GM21619 (cell line): ENCODE measurements at regions not wholly inside any gene's neighbourhood (a gene's known extent, or its start where the extent isn't known, plus 50 kb on each side); places are given as distances from the start of the nearest gene placed in this dataset.
"Not testable (repeated sequence)": the region's sequence is repeated elsewhere in the genome, so short reads cannot be mapped to it uniquely, and the experiment has no call there.

Source experiments
- ATAC-seq: cut with Tn5 transposase; IDR thresholded peaks from one replicate; pipeline ENCODE4 v1.9.1; 2021; ENCODE audit not compliant: unreplicated experiment

DNA sequence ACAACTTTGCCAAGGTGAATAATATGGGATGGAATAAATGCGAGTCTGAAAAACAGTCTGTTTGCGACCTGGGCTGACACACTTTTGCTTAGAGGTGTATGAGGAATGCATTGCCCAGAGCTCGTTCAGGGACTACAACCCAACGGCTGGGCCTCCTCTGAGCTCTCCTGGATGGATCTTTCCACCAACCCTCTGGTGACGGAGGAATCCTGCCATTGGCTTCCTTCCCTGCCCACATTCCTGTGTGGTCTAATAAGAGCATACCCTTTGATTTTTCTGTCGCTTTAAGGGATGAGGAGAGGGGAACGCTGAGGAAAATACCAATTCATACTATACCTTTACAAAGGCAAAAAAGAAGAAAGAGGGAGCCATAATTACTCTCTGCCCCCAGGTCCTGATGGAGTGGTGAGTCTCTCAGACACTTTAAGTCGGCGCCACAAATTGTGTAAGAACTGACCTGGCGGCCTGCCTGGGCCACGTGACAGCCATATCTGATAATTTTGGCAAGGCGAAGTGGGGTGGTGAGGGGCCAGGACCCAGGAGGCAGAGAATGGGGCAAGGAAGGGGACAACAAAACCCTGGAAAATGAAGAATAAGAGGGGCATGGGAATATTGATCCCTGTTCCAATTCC lies 265.2 kb upstream of the MSX2 start:
- no peak for ATAC-seq

DNA sequence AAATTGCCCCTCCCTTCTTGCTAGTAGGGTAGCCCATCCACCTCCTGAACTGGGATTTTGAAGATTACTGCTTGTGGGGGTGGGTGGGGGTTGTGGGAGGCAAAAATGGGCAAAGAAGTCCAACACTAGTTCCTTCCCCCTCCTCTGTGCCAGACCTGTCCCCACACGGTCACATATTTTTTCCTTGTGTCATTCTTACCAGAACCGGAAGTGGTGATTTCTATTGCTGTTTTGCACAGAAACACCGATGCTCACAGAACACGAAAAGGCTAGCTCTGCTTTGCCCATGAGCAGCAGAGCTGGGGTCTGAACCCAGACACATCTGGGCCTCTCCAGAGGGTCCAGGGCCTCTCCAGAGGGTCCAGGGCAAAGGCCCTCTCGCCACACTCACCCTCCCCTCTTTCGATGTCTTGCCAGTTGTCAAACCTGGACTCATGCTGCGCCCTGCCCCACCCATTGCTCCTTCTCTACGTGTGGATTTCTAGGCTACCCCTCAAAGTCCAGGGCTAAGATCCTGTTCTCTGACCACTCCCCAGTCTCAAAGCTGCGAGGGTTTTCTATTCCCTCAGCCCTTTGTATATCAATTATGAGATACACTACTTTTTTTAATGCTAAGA lies 264.4 kb upstream of the MSX2 start:
- ATAC-seq = no peak

- no peak for ATAC-seq
Observed at GRCh38 chr5:174462129-174462528, 262.3 kb upstream of the MSX2 start.

DNA sequence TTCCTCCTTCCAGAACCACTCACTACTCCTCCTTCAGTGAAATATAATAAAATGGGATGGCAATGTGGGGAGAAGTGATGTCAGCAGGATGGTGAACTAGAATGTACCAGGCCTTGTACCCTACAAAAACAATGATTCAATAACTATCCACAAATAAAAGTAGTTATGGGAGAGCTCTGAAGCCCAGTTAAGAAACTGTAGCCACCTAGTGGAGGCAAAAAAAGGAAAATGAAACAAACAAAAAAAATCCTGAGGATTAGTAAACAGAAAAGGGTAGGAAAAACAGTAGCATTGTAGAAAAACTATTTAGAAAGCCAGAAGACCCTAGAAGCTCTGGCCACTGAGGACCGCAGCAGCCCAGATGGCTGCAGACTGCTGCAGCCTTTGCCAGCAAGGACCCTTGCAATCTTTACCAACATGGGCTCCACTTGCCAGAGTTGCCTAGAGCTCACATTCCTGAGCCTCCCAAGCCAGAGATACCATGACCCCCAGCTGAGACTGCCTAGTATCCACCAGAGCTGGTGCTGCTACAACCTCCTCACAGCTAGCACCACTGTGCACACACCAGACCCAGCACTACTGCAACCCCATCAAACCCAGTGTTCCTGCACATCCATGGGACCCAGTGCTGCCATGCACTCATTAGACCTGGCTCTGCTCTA lies 259.7 kb upstream of the MSX2 start:
- ATAC-seq = no peak

GRCh38 chr5:174471528-174471927 lies 252.9 kb upstream of the MSX2 start:
- ATAC-seq = not testable (repeated sequence)

DNA sequence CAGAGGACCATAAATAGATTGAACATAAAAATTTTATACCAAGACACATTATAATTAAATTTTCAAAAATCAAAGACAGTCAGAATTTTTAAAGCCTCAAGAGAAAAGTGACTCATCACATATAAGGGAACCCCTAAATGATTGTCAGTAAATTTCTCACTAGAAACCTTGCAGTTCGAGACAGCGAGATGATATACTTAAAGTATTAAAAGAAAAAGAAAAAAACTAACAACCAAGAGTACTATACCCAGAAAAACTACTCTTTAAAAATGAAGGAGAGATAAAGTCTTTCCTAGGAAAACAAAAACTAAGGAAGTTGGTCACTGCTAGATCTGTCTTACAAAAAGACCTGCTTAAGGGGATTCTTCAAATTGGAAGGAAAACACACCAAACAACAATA lies 251.4 kb upstream of the MSX2 start:
- ATAC-seq = no peak

DNA sequence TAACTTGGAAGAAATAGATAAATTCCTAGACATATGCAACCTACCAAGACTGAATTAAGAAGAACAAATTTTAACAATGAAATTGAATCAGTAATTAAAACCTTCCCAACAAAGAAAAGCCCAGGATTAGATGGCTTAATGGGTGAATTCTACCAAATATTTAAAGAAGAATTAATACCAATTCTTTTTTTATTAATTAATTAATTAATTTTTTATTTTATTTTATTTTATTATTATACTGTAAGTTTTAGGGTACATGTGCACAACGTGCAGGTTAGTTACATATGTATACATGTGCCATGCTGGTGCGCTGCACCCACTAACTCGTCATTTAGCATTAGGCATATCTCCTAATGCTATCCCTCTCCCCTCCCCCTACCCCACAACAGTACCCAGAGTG lies 248.4 kb upstream of the MSX2 start:
- not testable (repeated sequence) for ATAC-seq

GRCh38 chr5:174479325-174479724 lies 245.1 kb upstream of the MSX2 start:
- no peak for ATAC-seq

GRCh38 chr5:174481737-174482136 lies 242.6 kb upstream of the MSX2 start:
- ATAC-seq = no peak

GRCh38 chr5:174482607-174483024 lies 241.8 kb upstream of the MSX2 start:
- no peak for ATAC-seq

DNA sequence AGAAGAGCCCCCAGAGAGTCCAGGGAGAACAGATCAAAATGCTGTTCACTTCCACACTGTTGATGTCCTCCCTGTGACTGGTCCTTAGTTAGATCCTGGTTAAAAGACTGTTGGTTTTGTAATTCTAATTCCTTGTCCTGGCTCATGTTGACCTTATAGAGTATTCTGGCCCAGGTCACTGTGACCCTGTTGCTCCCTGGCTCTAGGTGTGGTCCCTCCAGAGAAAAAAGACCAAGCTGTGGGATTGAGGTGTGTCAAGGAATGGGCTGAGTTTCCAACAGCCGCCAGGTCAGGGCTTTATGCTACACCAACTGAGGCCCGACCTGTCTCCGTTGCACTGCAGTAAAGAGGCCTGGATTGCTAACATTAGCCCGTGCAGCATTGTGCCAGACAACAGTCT lies 241.0 kb upstream of the MSX2 start:
- no peak for ATAC-seq

- no peak for ATAC-seq
Observed at GRCh38 chr5:174489215-174489614, 235.2 kb upstream of the MSX2 start.

GRCh38 chr5:174489920-174490597 lies 234.3 kb upstream of the MSX2 start:
- ATAC-seq = no peak

DNA sequence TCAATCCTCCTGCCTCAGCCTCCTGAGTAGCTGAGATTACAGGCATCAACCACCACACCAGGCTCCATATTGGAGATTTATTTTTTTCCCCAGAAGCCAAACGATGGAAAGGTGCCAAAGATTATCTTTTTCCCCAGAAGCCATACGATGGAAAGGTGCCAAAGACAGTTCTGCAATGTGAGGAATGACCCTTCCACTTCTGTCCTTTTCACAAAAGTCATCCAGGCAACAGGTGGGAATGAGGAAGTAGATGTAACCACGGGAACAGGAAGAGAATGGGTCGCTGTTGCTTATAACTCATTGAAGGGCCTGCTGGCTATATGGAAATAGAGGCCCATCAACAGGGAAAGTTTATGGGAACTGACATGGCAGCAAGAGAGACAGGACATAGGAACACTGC lies 233.7 kb upstream of the MSX2 start:
- no peak for ATAC-seq

DNA sequence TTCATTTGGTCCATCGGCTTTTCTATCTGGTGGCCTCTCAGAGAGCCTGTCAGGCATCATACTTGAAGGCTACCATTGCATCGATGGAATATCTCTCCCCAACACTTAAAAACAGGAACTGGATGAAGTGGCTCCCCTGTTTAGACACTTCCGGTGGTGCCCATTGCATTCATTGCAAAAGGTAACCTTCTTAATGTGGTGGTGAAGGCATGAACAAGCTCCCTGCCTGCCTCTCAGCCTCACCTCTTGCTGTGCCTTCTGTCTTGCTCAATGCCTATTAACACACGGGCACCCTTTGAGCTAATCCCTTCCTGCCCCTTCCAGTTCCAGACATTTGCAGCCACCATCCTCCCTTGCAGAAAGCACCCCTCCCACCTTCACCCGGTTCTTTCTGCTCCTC lies 233.1 kb upstream of the MSX2 start:
- ATAC-seq = no peak

- ATAC-seq = no peak
Observed at GRCh38 chr5:174491761-174492350, 232.5 kb upstream of the MSX2 start.

DNA sequence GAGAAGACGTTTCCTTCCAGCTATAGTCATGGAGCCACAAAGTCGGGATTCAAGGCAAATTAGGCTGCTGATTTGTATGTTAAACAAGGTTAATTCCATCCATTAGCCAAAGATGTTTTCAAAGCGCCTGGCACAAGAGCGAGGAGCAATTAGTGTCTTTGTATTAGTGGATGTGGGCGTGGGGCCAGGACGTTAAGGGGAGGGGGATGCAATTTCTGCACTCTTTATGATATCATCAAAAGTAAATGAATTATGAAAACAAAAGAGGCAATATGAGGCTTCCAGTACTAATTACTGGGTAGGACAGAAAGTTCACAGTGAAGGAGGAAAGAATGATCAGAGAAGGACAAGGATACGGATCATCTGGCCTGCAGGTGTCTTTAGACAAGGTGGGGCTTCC lies 230.9 kb upstream of the MSX2 start:
- no peak for ATAC-seq

DNA sequence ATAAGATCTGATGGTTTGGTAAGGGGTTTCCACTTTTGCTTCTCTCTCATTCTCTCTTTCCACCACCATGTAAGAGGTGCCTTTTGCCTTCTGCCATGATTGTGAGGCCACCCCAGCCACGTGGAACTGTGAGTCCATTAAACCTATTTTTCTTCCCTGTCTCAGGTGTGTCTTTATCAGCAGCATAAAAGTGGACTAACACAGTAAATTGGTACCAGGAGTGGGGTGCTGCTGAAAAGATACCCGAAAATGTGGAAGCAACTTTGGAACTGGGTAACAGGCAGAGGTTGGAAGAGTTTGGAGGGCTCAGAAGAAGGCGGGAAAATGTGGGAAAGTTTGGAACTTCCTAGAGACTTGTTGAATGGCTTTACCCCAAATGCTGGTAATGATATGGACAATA lies 226.4 kb upstream of the MSX2 start:
- ATAC-seq = not testable (repeated sequence)

- not testable (repeated sequence) for ATAC-seq
Observed at GRCh38 chr5:174498575-174498974, 225.8 kb upstream of the MSX2 start.

- no peak for ATAC-seq
Observed at GRCh38 chr5:174500636-174501035, 223.7 kb upstream of the MSX2 start.

GRCh38 chr5:174501461-174502069 lies 222.8 kb upstream of the MSX2 start:
- no peak for ATAC-seq
